Right cardiac atrium (tissue), 5 donors: ENCODE measurements at regions not wholly inside any gene's neighbourhood (a gene's known extent, or its start where the extent isn't known, plus 50 kb on each side); places are given as distances from the start of the nearest gene placed in this dataset.

Experiments
- ATAC-seq, 2 donors: fragments of 200-7000 bp; cut with Tn5 transposase; one replicate each; pipeline versions ENCODE4 v1.8.0 to v1.9.1; 2020; ENCODE audit warnings: moderate library complexity in 2 of 2, mild to moderate bottlenecking in 1 of 2
- DNase-seq, 3 donors: peaks; one replicate each; pipeline ENCODE4 v3.0.0-alpha.2; 2020
- H3K27ac ChIP-seq: one replicate; pipeline ENCODE4 v1.5.1; 2013; ENCODE audit warnings: mild to moderate bottlenecking, low read length, control low read depth, moderate library complexity
- H3K27me3 ChIP-seq: one replicate; pipeline ENCODE4 v1.6.1; 2013; ENCODE audit not compliant: control insufficient read depth, insufficient read depth
- H3K4me1 ChIP-seq: one replicate; pipeline ENCODE4 v1.6.1; 2013; ENCODE audit warnings: low read length; ENCODE audit not compliant: control insufficient read depth, insufficient read depth
- H3K4me3 ChIP-seq: one replicate; pipeline ENCODE4 v1.5.1; 2013; ENCODE audit warnings: low read length, control low read depth
- H3K9me3 ChIP-seq: one replicate; pipeline ENCODE4 v1.6.1; 2013; ENCODE audit warnings: low read length; ENCODE audit not compliant: control insufficient read depth
- WGBS: extraction: QIAGEN DNeasy Blood & Tissue Kit; methylation state at CpG from one replicate; pipeline ENCODE4 v1.1.7; 2013; 5-methylcytosine and 5-hydroxymethylcytosine counted together
- intact Hi-C, 4 donors: fragments of 100-400 bp; cut with DNase I; formaldehyde crosslinking; loops; one replicate each; pipeline versions ENCODE4 v1.11.0 to v1.14.0; 2022 to 2023
- donor health status: healthy with polysubstance abuse.
- donor health status: DM: no; HTN: yes; CAD: no.
- donor health status: DM: no; HTN: no; CAD: no.
- donor health status: DM: no; HTN: yes; CAD: no; lungs with severe emphysema.
- donor health status: DM: yes; HTN: yes; CAD: no.

DNA sequence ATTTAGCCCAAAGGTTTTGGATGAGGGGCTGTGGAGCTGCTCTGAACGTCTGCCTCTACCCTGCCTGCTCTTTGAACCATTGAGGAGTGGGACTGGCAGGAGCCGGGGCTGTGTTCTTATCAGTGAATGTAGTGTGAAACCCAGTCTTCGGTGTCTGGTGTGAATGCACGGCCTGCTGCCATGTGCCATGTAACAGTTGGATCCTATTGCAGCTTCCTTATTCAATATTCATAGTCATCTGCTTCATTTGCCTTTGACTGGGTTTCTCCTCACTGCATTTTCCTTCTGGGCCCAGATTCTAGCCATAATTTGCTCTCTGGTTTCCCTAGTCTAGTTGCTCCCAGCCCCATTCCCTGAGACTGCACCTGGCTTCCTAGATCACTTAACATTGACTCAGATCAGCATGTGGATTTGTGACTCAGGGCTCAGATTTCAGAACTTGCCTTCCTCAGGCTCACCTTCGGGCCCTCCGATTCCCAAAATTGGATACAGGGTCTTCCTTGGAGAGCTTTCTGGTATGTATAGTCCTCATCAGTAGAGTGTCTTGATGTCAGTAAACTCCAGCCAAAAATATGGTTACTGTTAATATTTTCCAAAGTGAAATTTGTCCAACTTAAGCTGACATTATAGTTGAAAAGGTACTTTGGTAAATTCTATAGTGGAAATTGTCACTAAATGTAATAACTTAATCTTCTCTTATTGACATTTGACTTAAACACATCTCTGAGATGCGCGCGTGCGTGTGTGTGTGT, 94.0 kb upstream of the DDIT4L start:
- no peaks in the 10 kb centered on the region for H3K27me3 ChIP-seq
- DNase-seq = peak in 1 of 3 donors; percentile 20
- no peak for ATAC-seq
- no peak overlapping the region for H3K27ac ChIP-seq
- intact Hi-C loops = no loop called here
- H3K4me3 ChIP-seq = no peak overlapping the region
- H3K4me1 ChIP-seq = no peaks in the 10 kb centered on the region
- no peaks in the 10 kb centered on the region for H3K9me3 ChIP-seq
- WGBS = 75% methylated on average over 10 of the region's 10 CpGs

DNA sequence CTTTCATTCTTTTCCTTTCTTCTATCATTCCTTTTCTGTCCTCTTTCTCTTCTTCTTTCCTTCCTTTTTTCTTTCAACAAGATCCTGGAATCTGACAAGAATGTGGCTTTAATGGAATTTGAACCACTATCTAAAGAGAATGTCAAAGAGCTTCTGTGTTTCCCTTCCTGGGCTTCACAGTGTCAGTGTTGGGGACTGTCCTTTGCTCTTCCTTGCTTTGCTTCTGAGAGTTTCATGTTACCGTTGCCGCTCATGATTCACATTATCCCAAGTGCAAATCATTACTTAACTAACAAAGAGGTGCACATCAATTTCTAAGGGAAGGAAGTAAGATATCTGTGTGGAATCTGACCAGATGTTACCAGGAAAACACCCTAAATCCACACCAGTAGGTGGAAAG, 90.5 kb upstream of the DDIT4L start:
- 60% methylated on average over 2 of the region's 2 CpGs for WGBS

DNA sequence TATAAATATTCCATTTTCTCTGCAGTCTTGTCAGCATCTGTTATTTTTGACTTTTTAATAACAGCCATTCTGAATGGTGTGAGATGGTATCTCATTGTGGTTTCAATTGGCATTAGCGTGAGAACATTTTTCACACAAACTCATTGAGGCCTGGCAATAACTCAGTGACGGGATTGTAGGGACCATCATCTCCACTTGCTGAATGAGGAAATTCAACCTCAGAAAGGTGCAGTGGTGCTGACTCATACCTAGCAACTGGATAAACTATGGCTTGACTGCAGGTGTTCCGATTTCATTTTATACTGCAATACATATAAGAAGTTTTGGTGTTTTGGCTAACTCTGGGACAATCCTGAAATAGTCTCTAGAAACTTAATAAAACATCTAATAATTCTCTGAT, 88.3 kb upstream of the DDIT4L start:
- WGBS = 94% methylated on average over 3 of the region's 3 CpGs
- ATAC-seq = no peak
- intact Hi-C loops = no loop called here

More for the DNA sequence above, 90.5 kb upstream of the DDIT4L start:
- no peak for ATAC-seq
- H3K27me3 ChIP-seq = no peaks in the 10 kb centered on the region
- no peaks in the 10 kb centered on the region for H3K4me1 ChIP-seq
- no peaks in the 10 kb centered on the region for H3K9me3 ChIP-seq
- no peak overlapping the region for H3K4me3 ChIP-seq
- no peak for DNase-seq
- intact Hi-C loops = no loop called here
- no peak overlapping the region for H3K27ac ChIP-seq

DNA sequence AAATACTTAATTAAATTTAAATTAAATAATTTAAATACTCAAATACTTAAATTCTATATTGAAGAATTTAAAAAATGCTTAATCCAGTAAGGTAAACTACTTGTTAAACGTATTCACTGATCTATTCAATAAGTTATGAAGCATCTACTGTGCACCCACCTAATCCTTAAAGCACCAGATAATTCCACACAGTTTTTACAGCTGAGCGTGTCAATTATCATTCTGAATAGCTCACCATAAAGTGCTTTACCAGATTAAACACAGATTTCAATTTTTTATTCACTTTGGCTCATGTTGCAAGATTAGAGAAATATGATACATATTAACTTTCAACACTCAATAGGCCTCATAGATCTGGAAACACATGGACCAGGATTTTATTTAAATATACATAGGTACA, 79.2 kb upstream of the DDIT4L start:
- ATAC-seq = no peak
- Histone ChIP-seq H3K27me3 (no peaks in the 10 kb centered on the region), H3K9me3 (no peaks in the 10 kb centered on the region), H3K4me1 (no peaks in the 10 kb centered on the region), H3K4me3 (no peak overlapping the region), H3K27ac (no peak overlapping the region)
- WGBS = 88% methylated on average over 2 of the region's 2 CpGs
- no peak for DNase-seq
- intact Hi-C loops = no loop called here

More for the DNA sequence above, 88.3 kb upstream of the DDIT4L start:
- Histone ChIP-seq H3K4me1 (no peaks in the 10 kb centered on the region), H3K27ac (no peak overlapping the region), H3K9me3 (no peaks in the 10 kb centered on the region), H3K27me3 (no peaks in the 10 kb centered on the region), H3K4me3 (no peak overlapping the region)
- DNase-seq = no peak

DNA sequence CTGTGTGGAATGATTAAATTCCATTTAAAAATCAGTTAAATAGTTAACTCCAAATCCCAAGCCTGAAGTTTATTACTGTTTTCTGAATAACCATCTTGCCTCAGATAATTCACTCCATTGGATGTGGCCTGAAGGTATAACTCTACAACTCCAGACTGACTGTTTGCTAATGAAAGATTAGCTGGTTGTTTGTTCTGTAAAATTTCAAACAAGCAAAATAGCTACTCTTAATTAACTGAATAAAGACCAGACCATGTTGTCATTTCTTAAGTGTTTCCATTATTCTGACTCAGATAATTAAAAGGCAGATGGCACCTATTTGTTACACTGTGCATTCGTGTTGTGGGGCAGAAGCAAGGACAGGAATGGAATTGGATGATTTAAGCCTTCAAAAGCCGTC, 78.5 kb upstream of the DDIT4L start:
- H3K27me3 ChIP-seq = no peaks in the 10 kb centered on the region
- H3K4me1 ChIP-seq = no peaks in the 10 kb centered on the region
- no peak overlapping the region for H3K27ac ChIP-seq
- DNase-seq (no peak), ATAC-seq (no peak)
- H3K9me3 ChIP-seq = no peaks in the 10 kb centered on the region
- WGBS = 89% methylated on average over 2 of the region's 2 CpGs
- intact Hi-C loops = no loop called here
- H3K4me3 ChIP-seq = no peak overlapping the region

DNA sequence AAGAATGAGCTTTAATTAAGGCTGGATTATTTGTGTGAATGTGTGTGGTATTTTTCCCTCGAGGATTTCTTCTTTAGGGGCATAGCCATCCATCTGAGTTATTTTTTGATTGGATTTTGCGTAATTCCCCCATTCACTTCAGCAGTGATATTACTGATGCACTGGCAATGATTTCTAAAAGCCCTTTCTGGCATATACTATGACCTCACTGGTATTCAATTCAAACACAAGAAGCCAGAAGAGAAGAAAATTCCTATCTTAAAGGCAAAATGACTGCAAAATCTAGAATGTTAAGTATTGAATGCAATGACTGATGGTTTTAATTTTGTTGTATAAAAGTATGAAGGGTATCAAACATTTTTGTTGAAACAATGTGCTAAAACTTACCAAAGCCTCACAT, 71.1 kb upstream of the DDIT4L start:
- Histone ChIP-seq H3K4me3 (no peak overlapping the region), H3K4me1 (no peaks in the 10 kb centered on the region), H3K9me3 (no peaks in the 10 kb centered on the region), H3K27me3 (no peaks in the 10 kb centered on the region), H3K27ac (no peak overlapping the region)
- 52% methylated on average over 2 of the region's 2 CpGs for WGBS
- DNase-seq = no peak
- intact Hi-C loops = no loop called here
- no peak for ATAC-seq

DNA sequence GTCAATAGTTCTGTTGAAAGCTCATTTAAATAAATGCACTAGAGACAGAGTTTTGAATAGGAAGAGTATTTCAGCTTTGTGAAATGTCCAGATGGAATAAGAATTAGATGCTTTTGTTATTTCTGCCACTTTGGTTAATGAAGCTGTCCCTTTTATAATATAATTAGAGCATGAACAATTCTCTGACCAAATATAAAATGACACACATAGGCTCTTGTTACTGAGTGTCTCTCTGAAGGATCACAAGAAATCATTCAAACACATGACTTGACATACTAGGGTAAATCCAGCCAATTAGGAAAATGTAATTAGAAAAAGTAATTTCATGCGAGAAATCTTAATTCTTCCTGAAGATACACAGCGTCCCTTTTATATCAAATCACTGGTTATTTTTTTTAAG, 68.4 kb upstream of the DDIT4L start:
- intact Hi-C loops = no loop called here
- ATAC-seq = no peak
- 84% methylated on average over 2 of the region's 2 CpGs for whole genome bisulfite sequencing

DNA sequence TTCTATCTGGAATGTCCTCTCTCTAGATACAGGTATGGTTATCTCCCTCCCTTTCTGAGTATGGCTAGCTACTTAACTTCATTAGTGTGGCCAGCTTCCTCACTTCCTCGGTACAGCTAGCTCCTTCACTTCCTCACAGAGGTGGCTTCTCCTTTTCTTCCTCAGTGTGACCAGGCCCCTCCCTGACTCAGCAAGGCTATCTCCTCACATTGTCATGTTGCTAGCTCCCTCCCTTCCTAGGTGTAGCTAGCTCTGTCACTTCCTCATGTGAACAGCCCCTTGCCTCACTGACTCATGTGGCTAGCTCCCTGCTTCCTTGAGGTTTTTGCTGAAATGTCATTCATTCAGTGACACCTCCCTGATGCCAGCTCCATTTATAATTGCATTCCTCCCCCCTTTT, 67.3 kb upstream of the DDIT4L start:
- no peaks in the 10 kb centered on the region for H3K27me3 ChIP-seq
- DNase-seq = no peak
- H3K27ac ChIP-seq = no peak overlapping the region
- no peak for ATAC-seq
- 54% methylated on average over 1 of the region's 1 CpG for WGBS
- H3K4me3 ChIP-seq = no peak overlapping the region
- H3K9me3 ChIP-seq = no peaks in the 10 kb centered on the region
- no peaks in the 10 kb centered on the region for H3K4me1 ChIP-seq
- intact Hi-C loops = no loop called here

More for the DNA sequence above, 68.4 kb upstream of the DDIT4L start:
- no peaks in the 10 kb centered on the region for H3K4me1 ChIP-seq
- H3K9me3 ChIP-seq = no peaks in the 10 kb centered on the region
- H3K27me3 ChIP-seq = no peaks in the 10 kb centered on the region
- DNase-seq = no peak
- no peak overlapping the region for H3K4me3 ChIP-seq
- no peak overlapping the region for H3K27ac ChIP-seq

DNA sequence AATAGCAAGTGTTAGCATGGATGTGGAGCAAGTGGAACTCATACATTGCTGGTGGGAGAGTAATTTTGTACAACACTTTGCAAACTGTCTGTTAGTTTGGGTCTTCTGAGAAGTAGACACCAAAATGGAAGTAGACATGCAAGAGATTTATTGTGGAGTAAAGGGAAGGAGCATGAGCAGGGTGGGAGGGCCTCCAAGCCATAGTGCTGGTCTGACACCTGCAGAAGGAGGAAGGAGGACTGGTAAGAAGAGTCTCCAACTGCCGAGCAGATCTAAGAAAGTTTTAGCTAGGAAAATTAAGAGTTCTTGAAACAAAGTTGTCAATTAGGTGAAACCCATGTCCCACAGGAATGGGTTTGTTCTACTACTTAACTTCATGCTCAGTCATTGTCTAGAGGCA, 64.0 kb upstream of the DDIT4L start:
- intact Hi-C loops = no loop called here
- no peak for DNase-seq
- H3K4me3 ChIP-seq = no peak overlapping the region

DNA sequence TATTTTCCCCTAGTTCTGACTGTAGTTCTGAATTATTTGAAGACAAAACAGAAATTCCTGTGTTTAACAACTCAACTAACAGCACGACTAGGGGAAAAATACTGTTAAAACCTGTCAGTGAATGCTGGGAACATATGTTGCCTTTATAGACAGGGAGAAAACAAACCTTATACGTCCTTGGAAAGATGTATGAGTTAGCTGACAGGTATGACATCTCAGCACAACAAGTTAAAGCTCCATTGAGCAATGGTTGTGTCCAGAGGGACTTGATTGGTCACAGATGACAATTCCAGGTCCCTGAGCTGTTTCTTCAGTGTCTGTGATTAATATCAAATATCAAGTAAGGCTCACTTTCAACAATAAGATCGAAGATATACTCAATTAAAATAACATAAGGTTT, 58.2 kb upstream of the DDIT4L start:
- Histone ChIP-seq H3K4me3 (no peak overlapping the region), H3K4me1 (no peaks in the 10 kb centered on the region), H3K27me3 (no peaks in the 10 kb centered on the region), H3K27ac (no peak overlapping the region), H3K9me3 (peaks cover 4% of the 10 kb centered on the region)
- DNase-seq = no peak
- intact Hi-C loops = no loop called here
- no peak for ATAC-seq
- 64% methylated on average over 3 of the region's 3 CpGs for WGBS

More for the DNA sequence above, 64.0 kb upstream of the DDIT4L start:
- Histone ChIP-seq H3K27ac (no peak overlapping the region), H3K27me3 (no peaks in the 10 kb centered on the region), H3K4me1 (no peaks in the 10 kb centered on the region), H3K9me3 (no peaks in the 10 kb centered on the region)
- ATAC-seq = no peak
- WGBS = 73% methylated on average over 1 of the region's 1 CpG

DNA sequence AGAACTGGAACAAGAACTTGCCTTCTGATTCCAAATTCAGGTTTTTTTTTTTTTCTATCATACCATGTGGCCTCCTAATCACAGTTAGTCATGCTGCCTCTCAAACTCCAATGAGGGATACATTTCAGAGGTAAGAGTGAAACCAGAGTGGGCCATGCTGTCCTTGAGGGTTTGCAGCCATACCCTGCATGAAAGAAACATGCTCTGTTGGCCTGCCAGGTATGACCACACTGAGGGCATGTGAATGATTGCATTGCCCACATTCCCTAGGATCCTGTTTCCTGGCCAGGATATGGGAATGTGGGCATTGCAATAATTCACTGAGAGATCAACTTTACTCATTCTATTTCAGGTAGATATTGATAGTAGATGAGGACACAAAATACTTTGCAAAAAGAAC, 56.4 kb upstream of the DDIT4L start:
- H3K27me3 ChIP-seq = no peaks in the 10 kb centered on the region
- no peak overlapping the region for H3K4me3 ChIP-seq
- no peak overlapping the region for H3K27ac ChIP-seq
- no peak for DNase-seq
- no peak for ATAC-seq
- H3K9me3 ChIP-seq = peaks cover 4% of the 10 kb centered on the region
- intact Hi-C loops = no loop called here
- no peaks in the 10 kb centered on the region for H3K4me1 ChIP-seq

DNA sequence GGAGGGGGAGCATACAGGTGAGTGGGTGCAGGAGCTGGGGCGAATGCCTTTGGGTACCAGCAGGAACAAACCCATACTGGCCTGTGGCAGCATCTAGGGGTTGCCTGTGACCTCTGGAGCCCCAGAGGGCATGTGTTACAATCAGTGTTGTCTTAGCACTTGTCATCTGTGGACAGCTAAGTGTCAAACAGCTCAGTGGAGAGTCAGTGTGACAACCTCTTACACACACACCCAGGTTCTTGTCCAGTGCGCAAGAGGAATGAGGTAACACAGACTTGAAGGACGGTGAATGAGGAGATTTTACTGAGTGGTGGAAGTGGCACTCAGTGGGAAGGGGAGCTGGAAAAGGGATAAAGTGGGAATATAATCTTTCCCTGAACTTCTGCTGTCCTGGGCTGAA, 54.1 kb upstream of the DDIT4L start:
- H3K4me1 ChIP-seq = no peaks in the 10 kb centered on the region
- peaks cover 4% of the 10 kb centered on the region for H3K9me3 ChIP-seq
- WGBS = 82% methylated on average over 3 of the region's 3 CpGs
- no peaks in the 10 kb centered on the region for H3K27me3 ChIP-seq
- ATAC-seq = no peak
- peak in 1 of 3 donors; percentile 21 for DNase-seq
- no peak overlapping the region for H3K27ac ChIP-seq
- intact Hi-C loops = no loop called here
- no peak overlapping the region for H3K4me3 ChIP-seq
